ENCODE measurements at regions not wholly inside any gene's neighbourhood (a gene's known extent, or its start where the extent isn't known, plus 50 kb on each side); places are given as distances from the start of the nearest gene placed in this dataset.

GRCh38 chr15:61624950-61625349, 395.8 kb upstream of the RORA start:
- TF ChIP-seq CTCF (IDR thresholded peaks at IDR 0.05), result no peak
- TF ChIP-seq POLR2A (IDR thresholded peaks at IDR 0.05), result no peak
- no peak for TF ChIP-seq POLR2AphosphoS5 (IDR thresholded peaks at IDR 0.05)
